IMR-90 (cell line): ENCODE measurements at regions not wholly inside any gene's neighbourhood (a gene's known extent, or its start where the extent isn't known, plus 50 kb on each side); places are given as distances from the start of the nearest gene placed in this dataset.

Experiments
- ATAC-seq: fragments of 200-7000 bp; cut with Tn5 transposase; 2 replicates; pipeline ENCODE4 v1.9.1; 2020; ENCODE audit warnings: low read depth, mild to moderate bottlenecking, moderate library complexity
- BruUV-seq: library from RNA; stranded (reverse); fragments of 400-500 nt; replicated peaks from 2 replicates; lab custom pipeline; 2021; lab: Mats Ljungman, UMichigan
- CTCF ChIA-PET: fragments of 300-600 bp; formaldehyde crosslinking; extraction: SDS; loops from one replicate; lab custom pipeline; 2021; ENCODE audit warnings: antibody characterized with exemption; lab: Yijun Ruan, JAX
- POLR2A ChIA-PET: fragments of 300-600 bp; sonication (Branson Sonifier 250); formaldehyde crosslinking; loops from one replicate; lab custom pipeline; 2022; ENCODE audit warnings: antibody characterized with exemption; ENCODE audit not compliant: unreplicated experiment; lab: Charles Lee
- DNase-seq: peaks from one replicate; pipeline ENCODE4 v3.0.0; 2013
- H2AFZ ChIP-seq: replicated peaks from 2 replicates; pipeline ENCODE3; 2013; ENCODE audit warnings: low read length, mild to moderate bottlenecking; ENCODE audit not compliant: poor library complexity
- H2AK5ac ChIP-seq: 2 replicates; pipeline ENCODE4 v1.6.1; 2013; ENCODE audit warnings: low read depth, low read length, inconsistent platforms
- H2AK9ac ChIP-seq: replicated peaks from 2 replicates; pipeline ENCODE3; 2013; ENCODE audit warnings: mild to moderate bottlenecking, low read depth, low read length, moderate library complexity; ENCODE audit not compliant: poor library complexity
- H2BK120ac ChIP-seq: 2 replicates; pipeline ENCODE4 v1.6.1; 2013; ENCODE audit warnings: low read depth, low read length, inconsistent platforms
- H2BK15ac ChIP-seq: 3 replicates; pipeline ENCODE4 v1.6.1; 2013; ENCODE audit warnings: low read depth, low read length, inconsistent platforms
- H2BK20ac ChIP-seq: 2 replicates; pipeline ENCODE4 v1.6.1; 2013; ENCODE audit warnings: low read depth, mild to moderate bottlenecking, inconsistent platforms, low read length, moderate library complexity
- H2BK5ac ChIP-seq: 2 replicates; pipeline ENCODE4 v1.6.1; 2013; ENCODE audit warnings: mild to moderate bottlenecking, low read depth, low read length, inconsistent platforms; ENCODE audit not compliant: poor library complexity, severe bottlenecking
- H3K14ac ChIP-seq: replicated peaks from 2 replicates; pipeline ENCODE4 v1.6.1; 2013; ENCODE audit warnings: low read depth, low read length, inconsistent platforms
- H3K18ac ChIP-seq: 2 replicates; pipeline ENCODE4 v1.6.1; 2013; ENCODE audit warnings: low read depth, low read length, control low read depth
- H3K23ac ChIP-seq: 2 replicates; pipeline ENCODE4 v1.6.1; 2013; ENCODE audit warnings: low read depth, low read length, inconsistent platforms
- H3K27ac ChIP-seq: 2 replicates; pipeline ENCODE4 v1.5.1; 2013; ENCODE audit warnings: mild to moderate bottlenecking, control low read depth, low read length; ENCODE audit not compliant: insufficient read depth
- H3K27me3 ChIP-seq: 2 replicates; pipeline ENCODE4 v1.6.1; 2013; ENCODE audit warnings: low read length; ENCODE audit not compliant: control insufficient read depth, insufficient read depth
- H3K36me3 ChIP-seq: 2 replicates; pipeline ENCODE4 v1.6.1; 2013; ENCODE audit warnings: low read length, mixed read lengths; ENCODE audit not compliant: control insufficient read depth, insufficient read depth
- H3K4ac ChIP-seq: 2 replicates; pipeline ENCODE4 v1.6.1; 2013; ENCODE audit warnings: low read depth, low read length, inconsistent platforms
- H3K4me1 ChIP-seq: 2 replicates; pipeline ENCODE4 v1.6.1; 2013; ENCODE audit warnings: low read length, mixed read lengths; ENCODE audit not compliant: control insufficient read depth, insufficient read depth
- H3K4me2 ChIP-seq: 2 replicates; pipeline ENCODE4 v1.6.1; 2013; ENCODE audit warnings: low read depth, mild to moderate bottlenecking, control low read depth, low read length, moderate library complexity
- H3K4me3 ChIP-seq: 2 replicates; pipeline ENCODE4 v1.5.1; 2013; ENCODE audit warnings: low read depth, mild to moderate bottlenecking, control low read depth, low read length, moderate library complexity; ENCODE audit not compliant: insufficient read depth
- H3K56ac ChIP-seq: 2 replicates; pipeline ENCODE4 v1.6.1; 2013; ENCODE audit warnings: low read length, inconsistent platforms; ENCODE audit not compliant: insufficient read depth; ENCODE audit errors: extremely low read depth
- H3K79me1 ChIP-seq, 2 experiments: 2 replicates each; pipeline ENCODE4 v1.6.1; 2013; ENCODE audit warnings: low read length in 2 of 2, inconsistent platforms in 1 of 2, low read depth in 1 of 2
- H3K9ac ChIP-seq: 2 replicates; pipeline ENCODE4 v1.6.1; 2013; ENCODE audit warnings: low read depth, low read length, control low read depth
- H3K9me1 ChIP-seq: 2 replicates; pipeline ENCODE4 v1.6.1; 2013; ENCODE audit warnings: low read length, inconsistent platforms; ENCODE audit not compliant: insufficient read depth
- H3K9me3 ChIP-seq: 2 replicates; pipeline ENCODE4 v1.6.1; 2013; ENCODE audit warnings: low read length; ENCODE audit not compliant: control insufficient read depth, insufficient read depth
- H4K20me1 ChIP-seq: 2 replicates; pipeline ENCODE4 v1.6.1; 2013; ENCODE audit warnings: low read length, inconsistent platforms; ENCODE audit not compliant: insufficient read depth
- H4K5ac ChIP-seq: 2 replicates; pipeline ENCODE4 v1.6.1; 2013; ENCODE audit warnings: mild to moderate bottlenecking, low read depth, low read length, control low read depth
- H4K8ac ChIP-seq, 2 experiments: 2 replicates each; pipeline ENCODE4 v1.6.1; 2013; ENCODE audit warnings: low read depth in 2 of 2, low read length in 2 of 2, control low read depth in 1 of 2, inconsistent platforms in 1 of 2
- H4K91ac ChIP-seq: 2 replicates; pipeline ENCODE4 v1.6.1; 2013; ENCODE audit warnings: low read depth, low read length, inconsistent platforms; ENCODE audit not compliant: insufficient read depth
- BHLHE40 ChIP-seq: fragments of 150-350 bp; IDR thresholded peaks from 2 replicates; pipeline ENCODE4 v1.6.1; 2016; ENCODE audit warnings: mild to moderate bottlenecking, low read depth, low read length
- CEBPB ChIP-seq: IDR thresholded peaks from 2 replicates; pipeline ENCODE4 v1.6.1; 2012; ENCODE audit warnings: low read depth, low read length, improper control_type of control experiment
- CHD1 ChIP-seq: IDR thresholded peaks from 2 replicates; pipeline ENCODE4 v1.6.1; 2012; ENCODE audit warnings: low read depth, low read length, improper control_type of control experiment
- CTCF ChIP-seq: conservative IDR thresholded peaks from 2 replicates; pipeline ENCODE4 v1.5.1; 2012; ENCODE audit warnings: mild to moderate bottlenecking, low read depth, low read length, improper control_type of control experiment
- FOS ChIP-seq: fragments of 150-350 bp; IDR thresholded peaks from 2 replicates; pipeline ENCODE4 v1.6.1; 2016; ENCODE audit warnings: low read depth, low read length
- MAFK ChIP-seq: IDR thresholded peaks from 2 replicates; pipeline ENCODE4 v1.6.1; 2012; ENCODE audit warnings: low read depth, low read length, improper control_type of control experiment
- MAZ ChIP-seq: IDR thresholded peaks from 2 replicates; pipeline ENCODE4 v1.6.1; 2012; ENCODE audit warnings: low read depth, mild to moderate bottlenecking, low read length, improper control_type of control experiment, moderate library complexity, borderline replicate concordance
- MXI1 ChIP-seq: IDR thresholded peaks from 2 replicates; pipeline ENCODE4 v1.6.1; 2012; ENCODE audit warnings: low read depth, mild to moderate bottlenecking, low read length, moderate library complexity, borderline replicate concordance
- NFE2L2 ChIP-seq: fragments of 150-350 bp; IDR thresholded peaks from 2 replicates; pipeline ENCODE4 v1.6.1; 2016; ENCODE audit warnings: low read depth, mild to moderate bottlenecking, low read length
- POLR2A ChIP-seq: IDR thresholded peaks from 2 replicates; pipeline ENCODE4 v1.6.1; 2012; ENCODE audit warnings: mild to moderate bottlenecking, low read depth, low read length
- RAD21 ChIP-seq: IDR thresholded peaks from 2 replicates; pipeline ENCODE4 v1.6.1; 2012; ENCODE audit warnings: low read length, improper control_type of control experiment
- RCOR1 ChIP-seq: IDR thresholded peaks from 2 replicates; pipeline ENCODE4 v1.6.1; 2012; ENCODE audit warnings: mild to moderate bottlenecking, low read length, improper control_type of control experiment; ENCODE audit not compliant: insufficient replicate concordance
- RFX5 ChIP-seq: IDR thresholded peaks from 2 replicates; pipeline ENCODE4 v1.8.0; 2012; ENCODE audit warnings: low read depth, mild to moderate bottlenecking, low read length, moderate library complexity
- SMC3 ChIP-seq: fragments of 150-350 bp; IDR thresholded peaks from 2 replicates; pipeline ENCODE4 v1.6.1; 2016; ENCODE audit warnings: low read depth, mild to moderate bottlenecking, antibody characterized with exemption, low read length, moderate library complexity
- USF2 ChIP-seq: fragments of 150-350 bp; IDR thresholded peaks from 2 replicates; pipeline ENCODE4 v1.6.1; 2017; ENCODE audit warnings: mild to moderate bottlenecking, antibody characterized with exemption, low read length, low read depth
- WGBS, 2 experiments: methylation state at CpG; one replicate each; pipeline versions ENCODE4 v1.1.5 to v1.1.7; 2013; ENCODE audit warnings: missing lambda C conversion rate in 2 of 2; ENCODE audit not compliant: insufficient read length in 1 of 2; ENCODE audit errors: extremely low coverage in 2 of 2; 5-methylcytosine and 5-hydroxymethylcytosine counted together
- dilution Hi-C: fragments of 300-500 bp; cut with HindIII; formaldehyde crosslinking; loops from one replicate; pipeline ENCODE4 v1.14.3; 2018; ENCODE audit warnings: low sequenced_read_pairs; ENCODE audit not compliant: unreplicated experiment
- in situ Hi-C: fragments of 300-500 bp; cut with MboI; formaldehyde crosslinking; loops from 3 replicates; pipeline ENCODE4 v1.14.3; 2019; ENCODE audit warnings: low sequenced_read_pairs, inconsistent platforms, mixed read lengths
- intact Hi-C: fragments of 100-400 bp; cut with micrococcal nuclease; formaldehyde crosslinking; loops from 2 replicates; pipeline ENCODE4 v1.10.0; 2022
- TF ChIP-seq, protein P1 (sequence below): fragments of 150-350 bp; IDR thresholded peaks from 2 replicates; pipeline ENCODE4 v1.6.1; 2016; ENCODE audit warnings: low read depth, mild to moderate bottlenecking, low read length, moderate library complexity, borderline replicate concordance

GRCh38 chr11:38796281-38796680, 2198.2 kb upstream of the RAG2 start:
- Histone ChIP-seq H3K56ac (no peak overlapping the region), H2BK5ac (no peak overlapping the region), H4K20me1 (no peaks in the 10 kb centered on the region), H3K9ac (no peak overlapping the region), H3K4me3 (no peak overlapping the region), H2BK15ac (no peak overlapping the region), H3K18ac (no peak overlapping the region), H2AK5ac (no peak overlapping the region), H3K79me1 (no peaks in the 10 kb centered on the region), H2AK9ac (no peak overlapping the region), H3K23ac (no peak overlapping the region), H3K9me1 (no peaks in the 10 kb centered on the region), H4K8ac (no peak overlapping the region), H2BK20ac (no peak overlapping the region), H3K4ac (no peak overlapping the region), H3K4me1 (no peaks in the 10 kb centered on the region), H4K5ac (no peak overlapping the region), H2AFZ (no peak overlapping the region), H3K36me3 (no peaks in the 10 kb centered on the region), H4K91ac (no peak overlapping the region), H3K27me3 (no peaks in the 10 kb centered on the region), H3K27ac (no peak overlapping the region), H3K4me2 (no peak overlapping the region), H2BK120ac (no peak overlapping the region), H3K14ac (no peak overlapping the region), H3K9me3 (no peaks in the 10 kb centered on the region)
- no peak for DNase-seq
- no peak for TF ChIP-seq CEBPB
- TF ChIP-seq, protein P1, sequence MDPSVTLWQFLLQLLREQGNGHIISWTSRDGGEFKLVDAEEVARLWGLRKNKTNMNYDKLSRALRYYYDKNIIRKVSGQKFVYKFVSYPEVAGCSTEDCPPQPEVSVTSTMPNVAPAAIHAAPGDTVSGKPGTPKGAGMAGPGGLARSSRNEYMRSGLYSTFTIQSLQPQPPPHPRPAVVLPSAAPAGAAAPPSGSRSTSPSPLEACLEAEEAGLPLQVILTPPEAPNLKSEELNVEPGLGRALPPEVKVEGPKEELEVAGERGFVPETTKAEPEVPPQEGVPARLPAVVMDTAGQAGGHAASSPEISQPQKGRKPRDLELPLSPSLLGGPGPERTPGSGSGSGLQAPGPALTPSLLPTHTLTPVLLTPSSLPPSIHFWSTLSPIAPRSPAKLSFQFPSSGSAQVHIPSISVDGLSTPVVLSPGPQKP, result no peak
- no peak for TF ChIP-seq MAFK
- no peak for TF ChIP-seq SMC3
- no peak for TF ChIP-seq USF2
- no peak for TF ChIP-seq RCOR1
- no peak for TF ChIP-seq POLR2A
- TF ChIP-seq RAD21, result no peak
- TF ChIP-seq MXI1, result no peak
- no peak for TF ChIP-seq CHD1
- TF ChIP-seq BHLHE40, result no peak
- TF ChIP-seq FOS, result no peak
- TF ChIP-seq CTCF, result no peak
- TF ChIP-seq MAZ, result no peak
- TF ChIP-seq NFE2L2, result no peak
- no peak for TF ChIP-seq RFX5
- WGBS, 2 experiments, result no CpG with 5 or more reads among the region's 1 CpG
- in situ Hi-C loops (loop anchor here (25.0 kb wide), 3 partner anchors 859 to 1359 kb away; no protein-coding TSS in a partner anchor), dilution Hi-C loops (no loop called here), intact Hi-C loops (loop anchor here (10.0 kb wide), 1 partner anchor 1499 kb away; no protein-coding TSS in a partner anchor)
- ChIA-PET POLR2A (no interaction called here), CTCF (no interaction called here)
- no TSS peak for BruUV-seq
- no peak for ATAC-seq
